ENCODE measurements at regions not wholly inside any gene's neighbourhood (a gene's known extent, or its start where the extent isn't known, plus 50 kb on each side); places are given as distances from the start of the nearest gene placed in this dataset.

GRCh38 chr4:18390655-18391353, 369.2 kb upstream of the LCORL start:
- Histone ChIP-seq H3K27me3 (no peaks in the 10 kb centered on the region), H3K9me3 (no peaks in the 10 kb centered on the region), H3K4me3 (no peak overlapping the region), H3K36me3 (no peaks in the 10 kb centered on the region), H3K4me1 (no peaks in the 10 kb centered on the region), H3K27ac (no peak overlapping the region)
- no peak for DNase-seq
- 77 to 89% (median 80%) methylated on average over 4 of the region's 4 CpGs for WGBS, 4 donors
- no peak for ATAC-seq
- intact Hi-C loops (cut with DNase I), result no loop called here
- no peak for TF ChIP-seq POLR2A (IDR thresholded peaks at IDR 0.05)
- TF ChIP-seq CTCF (IDR thresholded peaks at IDR 0.05), result no peak

GRCh38 chr4:18389115-18389514, 367.6 kb upstream of the LCORL start:
- intact Hi-C loops (cut with DNase I), result no loop called here
- 82 to 91% (median 86%) methylated on average over 2 of the region's 2 CpGs for WGBS, 4 donors

GRCh38 chr4:18388039-18388438, 366.5 kb upstream of the LCORL start:
- TF ChIP-seq CTCF (IDR thresholded peaks at IDR 0.05), result no peak
- WGBS, 4 donors, result 63 to 71% (median 64%) methylated on average over 3 of the region's 3 CpGs

More at GRCh38 chr4:18389115-18389514, 367.6 kb upstream of the LCORL start:
- H3K36me3 ChIP-seq, result no peaks in the 10 kb centered on the region
- DNase-seq, result no peak
- H3K4me3 ChIP-seq, result no peak overlapping the region
- peaks cover 0 to 8% (median 0%) of the 10 kb centered on the region in 12 donors for H3K9me3 ChIP-seq
- no peak overlapping the region for H3K27ac ChIP-seq
- TF ChIP-seq CTCF (IDR thresholded peaks at IDR 0.05) (no peak), POLR2A (IDR thresholded peaks at IDR 0.05) (no peak)
- ATAC-seq, result no peak
- H3K4me1 ChIP-seq, result no peaks in the 10 kb centered on the region
- no peaks in the 10 kb centered on the region for H3K27me3 ChIP-seq

GRCh38 chr4:18381186-18381585, 359.6 kb upstream of the LCORL start:
- Histone ChIP-seq H3K4me3 (no peak overlapping the region), H3K9me3 (peaks cover 0 to 9% (median 0%) of the 10 kb centered on the region in 12 donors), H3K4me1 (no peaks in the 10 kb centered on the region), H3K27ac (no peak overlapping the region), H3K36me3 (no peaks in the 10 kb centered on the region), H3K27me3 (no peaks in the 10 kb centered on the region)
- ATAC-seq (no peak), DNase-seq (no peak)
- TF ChIP-seq POLR2A (IDR thresholded peaks at IDR 0.05) (no peak), CTCF (IDR thresholded peaks at IDR 0.05) (no peak)
- WGBS, 4 donors, result 50 to 65% (median 52%) methylated on average over 1 of the region's 1 CpG
- intact Hi-C loops (cut with DNase I), result no loop called here

More at GRCh38 chr4:18388039-18388438, 366.5 kb upstream of the LCORL start:
- Histone ChIP-seq H3K4me1 (no peaks in the 10 kb centered on the region), H3K27me3 (no peaks in the 10 kb centered on the region), H3K27ac (no peak overlapping the region), H3K9me3 (peaks cover 0 to 9% (median 0%) of the 10 kb centered on the region in 12 donors), H3K36me3 (no peaks in the 10 kb centered on the region), H3K4me3 (no peak overlapping the region)
- no peak for DNase-seq
- intact Hi-C loops (cut with DNase I), result no loop called here
- ATAC-seq, result no peak

Measured in heart left ventricle (tissue), 16 donors.